ENCODE measurements at regions not wholly inside any gene's neighbourhood (a gene's known extent, or its start where the extent isn't known, plus 50 kb on each side); places are given as distances from the start of the nearest gene placed in this dataset.
"Not testable (repeated sequence)": the region's sequence is repeated elsewhere in the genome, so short reads cannot be mapped to it uniquely, and the experiment has no call there.

DNA sequence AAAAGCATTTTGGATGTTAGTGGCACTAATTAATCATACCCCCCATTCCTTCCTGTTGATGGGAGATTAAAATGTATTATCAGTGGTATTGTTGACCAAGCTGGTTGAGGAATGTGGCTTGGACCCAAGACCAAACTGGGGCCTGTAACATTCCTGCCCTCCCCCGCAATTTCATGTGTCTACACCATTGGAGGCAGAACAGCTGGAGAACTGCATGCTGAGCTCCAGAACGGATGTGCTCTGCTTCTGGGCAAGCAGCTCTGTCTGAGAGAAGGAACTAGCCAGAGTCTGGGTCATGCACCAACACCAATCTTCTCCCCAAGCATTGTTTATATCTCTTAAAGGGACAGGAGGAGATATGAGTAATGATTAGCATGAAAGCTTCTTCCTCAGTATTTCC is 185.5 kb downstream of the CEP135 start:
- no peak for DNase-seq (ENCODE audit: low spot score)
- Mint-ChIP-seq H3K4me3 (no peak overlapping the region), H3K9me3 (no peaks in the 10 kb centered on the region), H3K27ac (no peak overlapping the region), H3K4me1 (ENCODE audit: low read depth) (no peaks in the 10 kb centered on the region), H3K27me3 (ENCODE audit: low read depth) (no peaks in the 10 kb centered on the region), H3K36me3 (ENCODE audit: low read depth) (no peaks in the 10 kb centered on the region)

- DNase-seq (ENCODE audit: low spot score): no peak
- no peaks in the 10 kb centered on the region for H3K4me1 Mint-ChIP-seq (ENCODE audit: low read depth)
- H3K36me3 Mint-ChIP-seq (ENCODE audit: low read depth): no peaks in the 10 kb centered on the region
- H3K27me3 Mint-ChIP-seq (ENCODE audit: low read depth): no peaks in the 10 kb centered on the region
- no peak overlapping the region for H3K27ac Mint-ChIP-seq
- H3K4me3 Mint-ChIP-seq: no peak overlapping the region
- H3K9me3 Mint-ChIP-seq: no peaks in the 10 kb centered on the region
These were observed 184.1 kb downstream of the CEP135 start for GRCh38 chr4:56132835-56133234.

DNA sequence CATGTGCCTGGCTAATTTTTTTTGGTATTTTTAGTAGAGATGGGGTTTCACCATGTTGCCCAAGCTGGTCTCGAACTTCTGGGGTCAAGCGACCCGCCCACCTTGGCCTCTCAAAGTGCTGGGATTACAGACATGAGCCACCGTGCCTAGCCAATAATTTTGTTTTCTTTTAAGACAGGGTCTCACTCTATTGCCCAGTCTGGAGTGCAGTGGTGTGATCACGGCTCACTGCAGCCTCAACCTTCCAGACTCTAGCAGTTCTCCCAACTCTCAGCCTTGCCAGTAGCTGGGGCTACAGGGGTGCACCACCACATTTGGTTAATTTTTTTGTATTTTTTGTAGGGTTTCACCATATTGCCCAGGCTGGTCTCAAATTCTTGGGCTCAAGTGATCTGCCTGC is 183.4 kb downstream of the CEP135 start:
- not testable (repeated sequence) for H3K4me3 Mint-ChIP-seq; H3K36me3 Mint-ChIP-seq (ENCODE audit: low read depth); H3K4me1 Mint-ChIP-seq (ENCODE audit: low read depth); H3K27ac Mint-ChIP-seq; H3K27me3 Mint-ChIP-seq (ENCODE audit: low read depth); DNase-seq (ENCODE audit: low spot score); H3K9me3 Mint-ChIP-seq

GRCh38 chr4:56130606-56131155 is 181.9 kb downstream of the CEP135 start:
- no peak overlapping the region for H3K27ac Mint-ChIP-seq
- H3K9me3 Mint-ChIP-seq: no peaks in the 10 kb centered on the region
- no peak for DNase-seq (ENCODE audit: low spot score)
- H3K36me3 Mint-ChIP-seq (ENCODE audit: low read depth): no peaks in the 10 kb centered on the region
- H3K27me3 Mint-ChIP-seq (ENCODE audit: low read depth): peaks cover 3% of the 10 kb centered on the region
- no peaks in the 10 kb centered on the region for H3K4me1 Mint-ChIP-seq (ENCODE audit: low read depth)
- H3K4me3 Mint-ChIP-seq: no peak overlapping the region

GRCh38 chr4:56129431-56129861 is 180.7 kb downstream of the CEP135 start:
- Mint-ChIP-seq H3K27me3 (ENCODE audit: low read depth) (peaks cover 3% of the 10 kb centered on the region), H3K4me1 (ENCODE audit: low read depth) (no peaks in the 10 kb centered on the region), H3K9me3 (no peaks in the 10 kb centered on the region), H3K4me3 (no peak overlapping the region), H3K27ac (no peak overlapping the region), H3K36me3 (ENCODE audit: low read depth) (no peaks in the 10 kb centered on the region)
- no peak for DNase-seq (ENCODE audit: low spot score)

DNA sequence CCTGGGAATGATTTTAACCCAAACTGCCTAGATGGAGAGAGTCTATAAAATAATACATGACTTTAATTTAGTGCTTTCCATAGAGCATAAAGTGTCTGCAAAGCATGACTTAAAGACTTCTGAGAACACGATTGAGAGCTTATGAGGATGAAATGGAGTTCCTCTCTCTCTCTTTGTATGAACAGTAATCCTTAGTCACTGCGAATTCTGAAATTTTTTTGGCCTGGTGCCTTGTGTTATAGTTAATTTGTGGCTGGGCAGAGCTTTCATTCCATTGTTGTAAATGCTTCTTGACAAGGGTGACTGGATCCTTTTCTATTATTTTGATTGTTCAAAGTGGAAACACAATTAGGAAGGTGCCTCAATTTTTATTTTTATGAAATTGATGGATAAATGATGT is 179.5 kb downstream of the CEP135 start:
- no peak overlapping the region for H3K27ac Mint-ChIP-seq
- H3K27me3 Mint-ChIP-seq (ENCODE audit: low read depth): peaks cover 3% of the 10 kb centered on the region
- H3K4me1 Mint-ChIP-seq (ENCODE audit: low read depth): no peaks in the 10 kb centered on the region
- H3K9me3 Mint-ChIP-seq: no peaks in the 10 kb centered on the region
- no peak for DNase-seq (ENCODE audit: low spot score)
- H3K4me3 Mint-ChIP-seq: no peak overlapping the region
- no peaks in the 10 kb centered on the region for H3K36me3 Mint-ChIP-seq (ENCODE audit: low read depth)

GRCh38 chr4:56127716-56128115 is 179.0 kb downstream of the CEP135 start:
- no peak overlapping the region for H3K4me3 Mint-ChIP-seq
- peaks cover 3% of the 10 kb centered on the region for H3K27me3 Mint-ChIP-seq (ENCODE audit: low read depth)
- no peak for DNase-seq (ENCODE audit: low spot score)
- no peaks in the 10 kb centered on the region for H3K36me3 Mint-ChIP-seq (ENCODE audit: low read depth)
- no peaks in the 10 kb centered on the region for H3K9me3 Mint-ChIP-seq
- no peak overlapping the region for H3K27ac Mint-ChIP-seq
- no peaks in the 10 kb centered on the region for H3K4me1 Mint-ChIP-seq (ENCODE audit: low read depth)

DNA sequence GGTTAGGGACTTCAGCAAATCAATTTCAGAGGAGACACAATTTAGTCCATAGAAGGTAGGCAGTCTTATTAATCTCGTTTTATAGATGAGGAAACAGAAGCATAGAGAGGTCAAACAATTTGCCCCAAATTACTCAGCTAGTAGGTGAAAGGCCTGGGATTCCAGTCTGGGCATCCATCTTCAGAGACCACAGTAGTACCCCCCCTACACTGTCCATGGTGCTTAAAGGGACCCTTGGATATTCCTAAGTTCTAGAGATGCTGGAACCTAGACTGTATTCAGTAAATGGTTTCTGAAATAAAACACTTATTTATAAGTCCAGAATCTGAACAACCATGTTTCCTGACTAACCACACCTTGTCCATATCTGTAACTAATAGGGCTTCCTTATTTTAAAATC is 174.8 kb downstream of the CEP135 start:
- H3K27me3 Mint-ChIP-seq (ENCODE audit: low read depth): peaks cover 5% of the 10 kb centered on the region
- DNase-seq (ENCODE audit: low spot score): no peak
- no peak overlapping the region for H3K4me3 Mint-ChIP-seq
- H3K4me1 Mint-ChIP-seq (ENCODE audit: low read depth): no peaks in the 10 kb centered on the region
- H3K9me3 Mint-ChIP-seq: no peaks in the 10 kb centered on the region
- no peaks in the 10 kb centered on the region for H3K36me3 Mint-ChIP-seq (ENCODE audit: low read depth)
- H3K27ac Mint-ChIP-seq: no peak overlapping the region

- DNase-seq (ENCODE audit: low spot score): no peak
- H3K4me3 Mint-ChIP-seq: no peak overlapping the region
- no peak overlapping the region for H3K27ac Mint-ChIP-seq
- peaks cover 5% of the 10 kb centered on the region for H3K27me3 Mint-ChIP-seq (ENCODE audit: low read depth)
- H3K36me3 Mint-ChIP-seq (ENCODE audit: low read depth): no peaks in the 10 kb centered on the region
- no peaks in the 10 kb centered on the region for H3K4me1 Mint-ChIP-seq (ENCODE audit: low read depth)
- H3K9me3 Mint-ChIP-seq: no peaks in the 10 kb centered on the region
These were observed 174.3 kb downstream of the CEP135 start for GRCh38 chr4:56123051-56123450.

DNA sequence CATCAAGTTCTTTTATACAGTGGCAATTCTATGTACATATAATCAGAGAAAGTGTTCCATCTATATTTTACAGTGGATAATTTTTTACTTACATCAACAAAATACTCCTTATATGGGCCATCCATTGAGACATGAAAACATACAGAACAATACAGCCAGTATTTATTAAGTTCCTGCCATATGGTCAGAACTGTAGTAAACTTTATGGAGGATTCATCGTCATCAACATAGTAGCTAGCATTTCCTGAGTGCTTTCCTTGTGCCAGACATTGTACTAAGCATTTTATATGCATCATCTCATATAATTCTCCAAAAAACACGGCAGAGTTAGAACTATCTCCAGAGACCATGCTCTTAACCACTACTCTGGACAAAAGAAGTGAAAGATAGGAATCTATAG is 170.1 kb downstream of the CEP135 start:
- H3K27me3 Mint-ChIP-seq (ENCODE audit: low read depth): peaks cover 3% of the 10 kb centered on the region
- no peaks in the 10 kb centered on the region for H3K9me3 Mint-ChIP-seq
- DNase-seq (ENCODE audit: low spot score): no peak
- H3K4me3 Mint-ChIP-seq: no peak overlapping the region
- no peaks in the 10 kb centered on the region for H3K4me1 Mint-ChIP-seq (ENCODE audit: low read depth)
- H3K36me3 Mint-ChIP-seq (ENCODE audit: low read depth): no peaks in the 10 kb centered on the region
- H3K27ac Mint-ChIP-seq: no peak overlapping the region

DNA sequence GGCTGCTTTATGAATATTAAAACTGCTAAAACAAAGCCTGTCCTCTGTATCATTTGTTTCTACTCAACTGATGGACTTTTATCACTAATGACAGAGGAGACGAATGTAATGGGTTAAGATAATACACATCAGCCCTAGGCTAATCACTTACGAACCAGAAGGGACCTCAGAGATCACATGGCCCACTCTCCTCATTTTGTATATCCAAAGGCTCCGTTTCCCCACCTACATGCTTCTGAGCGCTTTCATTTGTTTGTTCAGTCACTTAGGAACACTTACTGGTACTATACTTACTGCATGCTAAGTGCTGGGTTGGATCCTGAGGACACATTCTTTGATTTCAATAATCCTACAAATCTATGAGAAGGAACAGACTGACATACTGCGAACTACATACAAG is 169.3 kb downstream of the CEP135 start:
- H3K4me3 Mint-ChIP-seq: no peak overlapping the region
- H3K9me3 Mint-ChIP-seq: no peaks in the 10 kb centered on the region
- DNase-seq (ENCODE audit: low spot score): no peak
- no peak overlapping the region for H3K27ac Mint-ChIP-seq
- peaks cover 3% of the 10 kb centered on the region for H3K27me3 Mint-ChIP-seq (ENCODE audit: low read depth)
- no peaks in the 10 kb centered on the region for H3K4me1 Mint-ChIP-seq (ENCODE audit: low read depth)
- H3K36me3 Mint-ChIP-seq (ENCODE audit: low read depth): no peaks in the 10 kb centered on the region

GRCh38 chr4:56115898-56116297 is 167.2 kb downstream of the CEP135 start:
- H3K4me1 Mint-ChIP-seq (ENCODE audit: low read depth): no peaks in the 10 kb centered on the region
- H3K9me3 Mint-ChIP-seq: no peaks in the 10 kb centered on the region
- H3K36me3 Mint-ChIP-seq (ENCODE audit: low read depth): no peaks in the 10 kb centered on the region
- H3K4me3 Mint-ChIP-seq: no peak overlapping the region
- DNase-seq (ENCODE audit: low spot score): no peak
- H3K27ac Mint-ChIP-seq: no peak overlapping the region
- peaks cover 3% of the 10 kb centered on the region for H3K27me3 Mint-ChIP-seq (ENCODE audit: low read depth)

- Mint-ChIP-seq H3K4me3 (no peak overlapping the region), H3K9me3 (no peaks in the 10 kb centered on the region), H3K27ac (no peak overlapping the region), H3K27me3 (ENCODE audit: low read depth) (no peaks in the 10 kb centered on the region), H3K36me3 (ENCODE audit: low read depth) (no peaks in the 10 kb centered on the region), H3K4me1 (ENCODE audit: low read depth) (no peaks in the 10 kb centered on the region)
- DNase-seq (ENCODE audit: low spot score): no peak
These were observed 163.6 kb downstream of the CEP135 start for GRCh38 chr4:56112377-56112776.

DNA sequence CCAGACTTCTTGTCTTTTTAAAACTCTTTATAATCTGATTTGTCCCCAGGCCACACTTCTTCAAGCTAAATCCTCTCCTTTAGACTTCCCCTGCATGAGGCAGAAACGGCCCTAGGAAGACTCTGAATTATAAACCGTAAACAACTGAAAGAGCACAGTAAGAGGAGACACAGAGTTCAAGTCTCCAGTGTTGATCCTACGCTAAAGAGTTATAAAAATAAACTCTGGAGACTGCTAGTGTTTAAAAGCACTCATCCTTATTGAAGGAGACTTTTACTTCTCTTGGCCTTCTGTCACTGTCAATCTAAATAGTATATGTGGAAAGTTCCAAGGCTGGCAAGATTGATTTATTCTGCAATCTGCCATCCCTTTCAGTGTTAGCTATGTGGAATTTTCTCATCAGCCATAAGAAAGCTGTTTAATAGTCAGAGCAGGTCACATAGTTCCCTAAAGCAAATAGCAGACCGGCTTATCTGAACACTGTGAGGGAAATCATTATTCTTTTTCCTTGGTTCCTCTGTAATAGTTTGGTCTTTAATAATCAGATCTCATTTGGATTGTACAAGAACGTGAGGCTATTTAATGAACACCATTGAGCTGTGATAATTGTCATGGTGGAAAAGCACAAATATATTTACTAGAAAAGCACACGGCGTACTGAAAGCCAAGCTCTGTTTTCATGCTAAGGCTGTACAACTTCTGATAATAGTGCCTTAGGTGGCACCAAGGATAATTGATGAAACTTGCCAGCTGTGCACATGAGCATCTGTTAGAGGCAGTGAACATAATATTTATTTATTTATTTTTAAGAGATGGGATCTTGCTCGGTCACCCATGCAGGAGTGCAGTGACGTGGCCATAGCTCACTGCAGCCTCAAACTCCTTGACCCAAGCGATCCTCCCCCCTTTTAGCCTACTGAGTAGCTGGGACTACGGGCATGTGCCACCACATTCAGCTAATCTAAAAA is 157.7 kb downstream of the CEP135 start:
- DNase-seq (ENCODE audit: low spot score): no peak
- H3K36me3 Mint-ChIP-seq (ENCODE audit: low read depth): no peaks in the 10 kb centered on the region
- no peaks in the 10 kb centered on the region for H3K9me3 Mint-ChIP-seq
- peaks cover 6% of the 10 kb centered on the region for H3K27me3 Mint-ChIP-seq (ENCODE audit: low read depth)
- H3K4me3 Mint-ChIP-seq: no peak overlapping the region
- no peaks in the 10 kb centered on the region for H3K4me1 Mint-ChIP-seq (ENCODE audit: low read depth)
- no peak overlapping the region for H3K27ac Mint-ChIP-seq
